ENCODE measurements at regions not wholly inside any gene's neighbourhood (a gene's known extent, or its start where the extent isn't known, plus 50 kb on each side); places are given as distances from the start of the nearest gene placed in this dataset.

DNA sequence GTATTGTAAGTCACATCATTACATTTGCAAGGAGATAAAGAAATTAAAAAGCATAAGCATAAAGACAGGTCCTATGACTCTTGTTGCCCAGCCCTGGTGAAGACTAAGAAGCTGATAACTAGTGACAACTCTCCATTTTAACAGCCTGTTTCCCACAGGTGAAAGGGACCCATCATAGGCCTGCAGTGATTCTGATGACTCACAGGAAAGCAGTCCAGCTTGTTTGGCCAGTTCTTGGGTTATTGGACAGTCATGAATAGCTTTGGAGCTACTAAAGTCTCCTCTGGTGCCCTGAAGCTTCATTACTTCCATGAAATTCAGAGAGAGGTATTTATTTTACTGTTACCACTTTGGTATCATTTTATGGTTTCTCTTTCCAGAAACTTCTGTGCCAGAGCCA is 55.5 kb upstream of the DYRK2 start:
- Histone ChIP-seq H3K4me2 (ENCODE audit: low read length) (peak overlapping the region; percentile 39), H2AFZ (peak overlapping the region; percentile 23), H3K27me3 (ENCODE audit: control insufficient read depth, insufficient read depth, low read length) (no peaks in the 10 kb centered on the region), H3K4me1 (peaks cover 9% of the 10 kb centered on the region), H3K4me3 (ENCODE audit: low read depth, low read length) (no peak overlapping the region), H3K9me3 (ENCODE audit: control insufficient read depth, low read length) (no peaks in the 10 kb centered on the region), H3K36me3 (ENCODE audit: control insufficient read depth, insufficient read depth, low read length) (no peaks in the 10 kb centered on the region), H3K79me2 (no peaks in the 10 kb centered on the region), H3K27ac (no peak overlapping the region), H3K9ac (no peak overlapping the region)
- TF ChIP-seq, protein P1, sequence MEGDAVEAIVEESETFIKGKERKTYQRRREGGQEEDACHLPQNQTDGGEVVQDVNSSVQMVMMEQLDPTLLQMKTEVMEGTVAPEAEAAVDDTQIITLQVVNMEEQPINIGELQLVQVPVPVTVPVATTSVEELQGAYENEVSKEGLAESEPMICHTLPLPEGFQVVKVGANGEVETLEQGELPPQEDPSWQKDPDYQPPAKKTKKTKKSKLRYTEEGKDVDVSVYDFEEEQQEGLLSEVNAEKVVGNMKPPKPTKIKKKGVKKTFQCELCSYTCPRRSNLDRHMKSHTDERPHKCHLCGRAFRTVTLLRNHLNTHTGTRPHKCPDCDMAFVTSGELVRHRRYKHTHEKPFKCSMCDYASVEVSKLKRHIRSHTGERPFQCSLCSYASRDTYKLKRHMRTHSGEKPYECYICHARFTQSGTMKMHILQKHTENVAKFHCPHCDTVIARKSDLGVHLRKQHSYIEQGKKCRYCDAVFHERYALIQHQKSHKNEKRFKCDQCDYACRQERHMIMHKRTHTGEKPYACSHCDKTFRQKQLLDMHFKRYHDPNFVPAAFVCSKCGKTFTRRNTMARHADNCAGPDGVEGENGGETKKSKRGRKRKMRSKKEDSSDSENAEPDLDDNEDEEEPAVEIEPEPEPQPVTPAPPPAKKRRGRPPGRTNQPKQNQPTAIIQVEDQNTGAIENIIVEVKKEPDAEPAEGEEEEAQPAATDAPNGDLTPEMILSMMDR (IDR thresholded peaks at IDR 0.05): no peak

DNA sequence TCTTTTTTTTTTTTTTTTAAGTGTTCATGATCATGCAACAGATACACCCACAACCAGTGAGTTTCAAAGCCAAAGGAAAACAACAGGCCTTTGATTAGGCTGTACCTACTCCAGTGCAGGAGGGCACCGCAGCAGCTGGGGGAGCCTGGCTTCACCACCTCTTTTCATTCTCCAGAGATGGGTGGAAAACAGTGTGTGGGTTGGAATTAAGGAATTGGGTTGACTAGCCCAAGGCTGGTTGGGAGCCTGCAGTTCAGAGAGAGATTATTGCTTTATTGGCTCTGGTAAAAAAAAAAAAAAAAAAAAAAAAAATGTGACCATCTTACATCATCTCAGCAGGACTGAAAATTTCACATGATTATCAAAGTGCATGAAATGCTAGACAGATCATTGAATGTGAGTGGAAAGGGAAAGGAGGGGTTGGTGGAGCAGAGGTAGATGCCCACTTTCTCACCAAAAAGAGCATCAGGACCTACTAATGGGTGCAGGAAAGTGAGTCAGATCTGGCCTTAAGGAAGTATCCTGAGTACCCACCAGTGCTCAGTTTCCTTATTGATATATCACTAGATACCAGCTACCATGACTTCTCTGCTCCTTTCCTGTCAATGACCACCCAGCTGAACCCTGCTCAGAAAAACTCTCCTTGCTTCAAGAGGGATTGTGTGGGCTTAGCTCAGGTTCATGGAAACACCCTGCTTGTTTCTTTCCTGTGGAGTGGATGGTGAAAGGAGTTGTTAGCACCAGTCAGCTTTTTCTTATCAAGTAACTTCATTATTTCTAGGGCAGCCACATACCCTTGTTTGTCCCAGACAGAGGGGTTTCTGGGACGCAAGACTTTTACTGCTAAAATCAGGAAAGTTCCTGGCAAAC is 54.8 kb upstream of the DYRK2 start:
- H3K79me2 ChIP-seq: no peaks in the 10 kb centered on the region
- H3K9me3 ChIP-seq (ENCODE audit: control insufficient read depth, low read length): no peaks in the 10 kb centered on the region
- H3K36me3 ChIP-seq (ENCODE audit: control insufficient read depth, insufficient read depth, low read length): no peaks in the 10 kb centered on the region
- H3K27me3 ChIP-seq (ENCODE audit: control insufficient read depth, insufficient read depth, low read length): no peaks in the 10 kb centered on the region
- no peak overlapping the region for H3K9ac ChIP-seq
- H3K4me1 ChIP-seq: peaks cover 9% of the 10 kb centered on the region
- TF ChIP-seq, protein P1 (IDR thresholded peaks at IDR 0.05): no peak
- H2AFZ ChIP-seq: peak overlapping the region; percentile 23
- H3K4me2 ChIP-seq (ENCODE audit: low read length): no peak overlapping the region
- H3K27ac ChIP-seq: no peak overlapping the region
- no peak overlapping the region for H3K4me3 ChIP-seq (ENCODE audit: low read depth, low read length)

DNA sequence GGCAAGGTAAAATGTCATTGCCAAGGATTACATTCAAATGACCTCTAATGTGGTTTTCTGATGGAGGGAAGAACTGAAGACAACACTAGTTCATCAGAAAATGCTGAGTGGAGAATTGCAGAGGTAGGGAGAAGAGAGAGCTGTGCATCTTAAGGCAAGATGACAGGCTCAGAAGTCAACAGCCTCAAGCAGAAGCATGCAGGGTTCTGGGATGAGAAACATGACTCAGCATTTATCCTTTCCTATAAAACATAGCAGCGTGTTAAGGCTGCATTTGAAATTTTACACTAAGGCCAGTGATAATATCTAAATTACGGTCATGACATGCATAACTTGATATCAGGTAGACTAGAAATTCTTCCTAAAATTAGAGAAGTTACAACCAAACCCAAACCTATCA is 53.7 kb upstream of the DYRK2 start:
- Histone ChIP-seq H3K36me3 (ENCODE audit: control insufficient read depth, insufficient read depth, low read length) (no peaks in the 10 kb centered on the region), H3K9me3 (ENCODE audit: control insufficient read depth, low read length) (no peaks in the 10 kb centered on the region), H3K4me2 (ENCODE audit: low read length) (no peak overlapping the region), H3K79me2 (no peaks in the 10 kb centered on the region), H3K4me3 (ENCODE audit: low read depth, low read length) (no peak overlapping the region), H3K9ac (no peak overlapping the region), H3K4me1 (peaks cover 9% of the 10 kb centered on the region), H2AFZ (peak overlapping the region; percentile 34), H3K27ac (no peak overlapping the region), H3K27me3 (ENCODE audit: control insufficient read depth, insufficient read depth, low read length) (no peaks in the 10 kb centered on the region)
- TF ChIP-seq, protein P1 (IDR thresholded peaks at IDR 0.05): no peak

DNA sequence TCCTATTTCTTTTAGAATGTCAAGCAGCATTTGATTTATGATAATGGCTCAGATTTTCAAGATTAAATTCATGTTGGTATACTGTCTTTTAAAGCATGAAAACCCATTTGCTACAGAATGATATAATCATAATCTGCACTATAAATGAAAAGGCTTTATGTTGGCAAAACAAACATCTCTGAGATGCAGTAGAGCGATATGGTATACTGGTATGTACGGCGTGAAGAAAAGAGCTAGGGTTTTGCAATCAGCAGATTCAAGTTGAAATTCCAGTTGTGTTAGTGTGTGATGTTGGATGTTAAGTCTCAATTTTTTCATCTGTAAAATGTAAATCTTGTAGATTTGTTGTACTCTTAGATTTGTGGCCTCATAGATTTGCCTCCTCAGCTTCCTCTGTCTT is 53.2 kb upstream of the DYRK2 start:
- Histone ChIP-seq H3K9ac (no peak overlapping the region), H3K9me3 (ENCODE audit: control insufficient read depth, low read length) (no peaks in the 10 kb centered on the region), H3K4me2 (ENCODE audit: low read length) (no peak overlapping the region), H3K27ac (no peak overlapping the region), H2AFZ (peak overlapping the region; percentile 34), H3K4me3 (ENCODE audit: low read depth, low read length) (no peak overlapping the region), H3K79me2 (no peaks in the 10 kb centered on the region), H3K27me3 (ENCODE audit: control insufficient read depth, insufficient read depth, low read length) (no peaks in the 10 kb centered on the region), H3K4me1 (peaks cover 9% of the 10 kb centered on the region), H3K36me3 (ENCODE audit: control insufficient read depth, insufficient read depth, low read length) (no peaks in the 10 kb centered on the region)
- TF ChIP-seq, protein P1 (IDR thresholded peaks at IDR 0.05): no peak

DNA sequence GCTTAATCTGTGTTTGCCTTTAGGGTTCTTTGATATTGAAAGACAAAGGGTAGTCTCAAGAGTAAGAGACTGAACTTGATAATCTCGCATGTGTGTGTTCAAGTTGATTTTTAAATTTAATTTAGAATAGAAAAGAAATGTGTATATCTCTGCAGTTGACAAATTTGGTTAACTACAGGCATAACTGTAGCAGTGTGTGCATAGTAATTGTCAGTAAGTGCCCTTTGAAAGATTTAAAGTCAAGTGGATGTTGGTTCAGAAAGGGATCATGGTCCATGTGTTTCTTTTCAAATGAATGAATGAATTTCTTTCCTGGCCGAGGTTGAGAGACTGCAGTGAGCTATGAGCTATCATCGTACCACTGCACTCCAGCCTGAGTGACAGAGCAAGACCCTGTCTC is 49.9 kb upstream of the DYRK2 start:
- TF ChIP-seq, protein P1 (IDR thresholded peaks at IDR 0.05): no peak
- H3K36me3 ChIP-seq (ENCODE audit: control insufficient read depth, insufficient read depth, low read length): no peaks in the 10 kb centered on the region
- H3K4me3 ChIP-seq (ENCODE audit: low read depth, low read length): no peak overlapping the region
- H2AFZ ChIP-seq: no peak overlapping the region
- no peak overlapping the region for H3K9ac ChIP-seq
- H3K4me2 ChIP-seq (ENCODE audit: low read length): no peak overlapping the region
- H3K79me2 ChIP-seq: no peaks in the 10 kb centered on the region
- H3K4me1 ChIP-seq: peaks cover 5% of the 10 kb centered on the region
- H3K27me3 ChIP-seq (ENCODE audit: control insufficient read depth, insufficient read depth, low read length): no peaks in the 10 kb centered on the region
- no peak overlapping the region for H3K27ac ChIP-seq
- no peaks in the 10 kb centered on the region for H3K9me3 ChIP-seq (ENCODE audit: control insufficient read depth, low read length)
